ENCODE measurements at regions not wholly inside any gene's neighbourhood (a gene's known extent, or its start where the extent isn't known, plus 50 kb on each side); places are given as distances from the start of the nearest gene placed in this dataset.
"Not testable (repeated sequence)": the region's sequence is repeated elsewhere in the genome, so short reads cannot be mapped to it uniquely, and the experiment has no call there.

GRCh38 chr2:55811048-55811447, 112.5 kb downstream of the EFEMP1 start:
- no peak for DNase-seq

DNA sequence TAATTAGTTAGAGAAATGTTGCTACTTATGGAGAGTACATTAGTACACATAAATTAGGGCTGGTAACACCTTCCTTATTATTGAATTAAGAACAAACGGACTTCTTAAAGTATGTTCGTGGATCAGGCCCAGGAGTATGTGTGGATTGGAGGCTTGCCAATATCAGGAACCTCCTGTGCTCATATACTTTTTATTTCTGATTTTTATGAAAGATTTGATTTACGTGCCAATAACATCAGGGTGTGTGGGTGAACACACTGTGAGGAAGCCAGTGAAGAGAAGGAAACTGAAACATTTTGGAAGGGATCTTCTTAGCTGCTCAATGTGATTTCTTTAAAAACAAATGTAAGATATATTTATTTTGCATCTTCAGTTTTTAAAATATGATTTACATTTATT, 113.0 kb downstream of the EFEMP1 start:
- DNase-seq: no peak

- DNase-seq: no peak
Observed at GRCh38 chr2:55809875-55810621, 113.5 kb downstream of the EFEMP1 start.

- no peak for DNase-seq
Observed at GRCh38 chr2:55807900-55808299, 114.3 kb upstream of the PNPT1 start.

DNA sequence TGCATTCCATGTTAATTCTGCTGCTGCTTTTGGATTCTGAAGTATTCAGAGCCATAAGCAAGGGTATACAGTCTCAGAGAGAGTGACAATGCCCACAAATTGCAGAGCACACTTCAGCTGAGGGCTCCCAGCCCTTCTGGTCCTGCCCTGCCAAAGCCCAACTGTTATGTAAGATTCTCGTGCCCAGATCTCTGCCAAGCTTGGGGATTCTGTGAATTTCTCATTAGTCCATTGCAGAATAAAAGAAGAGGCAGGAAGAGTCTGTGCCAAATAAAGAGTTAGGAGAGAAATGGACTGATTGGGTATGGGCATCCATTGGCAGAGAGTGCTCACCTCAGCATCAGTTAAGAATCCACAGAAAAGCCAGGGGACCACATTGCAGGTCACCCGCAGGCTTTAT, 112.0 kb upstream of the PNPT1 start:
- DNase-seq: peak in 5 of 14 donors; percentile 6 to 47 (median 21)

DNA sequence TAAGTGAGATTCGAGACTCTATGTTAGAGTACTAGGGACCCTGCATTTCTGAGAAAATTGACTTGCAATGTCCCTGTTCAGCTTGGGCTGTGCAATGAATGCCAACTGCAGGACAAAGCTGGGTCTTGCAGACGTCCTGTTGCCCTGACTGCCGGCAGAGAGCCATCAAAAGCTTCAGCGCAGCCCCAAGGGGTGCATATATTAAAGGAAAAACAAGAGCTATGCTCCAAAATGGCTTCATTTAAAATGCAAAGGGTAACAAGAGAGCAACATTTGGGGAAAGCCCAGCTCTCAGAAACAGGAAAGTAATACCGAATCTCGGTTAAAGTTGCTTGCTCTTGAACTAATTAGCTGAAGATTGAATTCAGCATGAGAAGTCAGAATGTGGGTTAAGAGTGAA, 110.9 kb upstream of the PNPT1 start:
- DNase-seq: peak in 8 of 14 donors; percentile 7 to 28 (median 24)

DNA sequence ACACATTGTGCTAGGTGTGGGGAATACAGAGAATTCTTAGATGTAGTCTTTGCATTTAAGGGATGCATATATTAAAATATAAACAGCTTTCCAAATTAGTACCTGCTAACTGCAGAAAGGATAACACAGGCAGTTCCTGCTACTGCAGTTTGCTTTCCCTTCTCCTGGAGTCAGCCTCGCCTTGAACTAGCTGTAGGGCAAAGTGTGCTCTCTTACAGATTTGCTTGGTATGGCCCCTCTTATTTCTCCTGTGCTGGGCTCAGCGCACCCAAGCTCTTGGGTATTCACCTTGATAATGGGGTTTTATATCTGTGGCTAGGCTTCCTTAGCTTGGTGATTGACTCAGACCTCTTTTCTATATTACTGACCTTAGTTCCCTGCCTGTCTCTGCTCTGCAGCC, 108.4 kb upstream of the PNPT1 start:
- no peak for DNase-seq

DNA sequence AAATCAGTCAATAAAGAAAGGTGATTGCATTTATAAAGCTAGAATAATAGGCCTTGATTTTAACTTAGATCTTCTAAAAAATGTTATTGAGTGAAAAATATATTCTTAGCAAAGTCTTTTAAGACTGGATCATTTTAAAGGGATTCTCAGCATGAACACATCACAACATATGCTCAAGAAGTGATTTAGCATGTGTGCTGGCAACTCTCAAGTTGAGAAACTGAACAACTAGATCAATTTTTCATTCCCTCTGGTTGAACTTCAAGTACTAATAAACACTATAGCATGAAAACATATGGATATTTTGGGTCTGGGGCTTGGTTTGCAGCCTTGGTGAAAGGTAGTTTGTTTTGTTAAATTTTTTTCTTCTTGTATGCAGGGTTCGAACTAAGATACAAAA, 107.8 kb upstream of the PNPT1 start:
- DNase-seq: no peak

DNA sequence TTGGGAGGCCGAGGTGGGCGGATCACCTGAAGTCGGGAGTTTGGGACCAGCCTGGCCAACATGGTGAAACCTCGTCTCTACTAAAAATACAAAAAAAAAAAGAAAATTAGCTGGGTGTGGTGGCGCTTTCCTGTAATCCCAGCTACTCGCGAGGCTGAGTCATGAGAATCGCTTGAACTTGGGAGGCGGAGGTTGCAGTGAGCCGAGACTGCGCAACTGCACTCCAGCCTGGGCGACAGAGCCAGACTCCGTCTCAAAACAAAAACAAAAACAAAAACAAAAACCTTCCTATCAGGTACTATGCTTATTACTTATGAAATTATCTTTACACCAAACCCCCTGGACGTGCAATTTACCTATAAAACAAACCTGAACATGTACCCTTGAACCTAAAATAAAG, 106.0 kb upstream of the PNPT1 start:
- not testable (repeated sequence) for DNase-seq

- DNase-seq: no peak
Observed at GRCh38 chr2:55796121-55796520, 102.5 kb upstream of the PNPT1 start.

DNA sequence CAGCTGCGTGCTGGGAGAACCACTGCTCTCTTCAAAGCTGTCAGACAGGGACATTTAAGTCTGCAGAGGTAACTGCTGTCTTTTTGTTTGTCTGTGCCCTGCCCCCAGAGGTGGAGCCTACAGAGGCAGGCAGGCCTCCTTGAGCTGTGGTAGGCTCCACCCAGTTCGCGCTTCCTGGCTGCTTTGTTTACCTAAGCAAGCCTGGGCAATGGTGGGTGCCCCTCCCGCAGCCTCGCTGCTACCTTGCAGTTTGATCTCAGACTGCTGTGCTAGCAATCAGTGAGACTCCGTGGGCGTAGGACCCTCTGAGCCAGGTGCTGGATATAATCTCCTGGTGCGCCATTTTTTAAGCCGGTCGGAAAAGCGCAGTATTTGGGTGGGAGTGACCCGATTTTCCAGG, 100.0 kb upstream of the PNPT1 start:
- not testable (repeated sequence) for DNase-seq

- peak in 1 of 14 donors; percentile 1 for DNase-seq
Observed at GRCh38 chr2:55786280-55786679, 92.6 kb upstream of the PNPT1 start.

DNA sequence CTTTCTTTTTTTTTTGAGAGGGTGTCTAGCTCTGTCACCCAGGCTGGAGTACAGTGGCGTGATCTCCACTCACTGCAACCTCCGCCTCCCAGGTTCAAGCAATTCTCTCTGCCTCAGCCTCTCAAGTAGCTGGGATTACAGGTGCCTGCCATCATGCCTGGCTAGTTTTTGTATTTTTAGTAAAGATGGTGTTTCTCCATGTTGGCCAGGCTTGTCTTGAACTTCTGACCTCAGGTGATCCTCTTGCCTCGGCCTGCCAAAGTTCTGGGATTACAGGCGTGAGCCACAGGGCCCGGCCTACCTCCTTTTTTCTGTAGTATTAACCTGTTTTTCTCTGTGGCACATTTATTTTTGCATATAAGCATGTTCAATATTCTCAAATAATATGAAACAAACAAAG, 90.1 kb upstream of the PNPT1 start:
- not testable (repeated sequence) for DNase-seq

DNA sequence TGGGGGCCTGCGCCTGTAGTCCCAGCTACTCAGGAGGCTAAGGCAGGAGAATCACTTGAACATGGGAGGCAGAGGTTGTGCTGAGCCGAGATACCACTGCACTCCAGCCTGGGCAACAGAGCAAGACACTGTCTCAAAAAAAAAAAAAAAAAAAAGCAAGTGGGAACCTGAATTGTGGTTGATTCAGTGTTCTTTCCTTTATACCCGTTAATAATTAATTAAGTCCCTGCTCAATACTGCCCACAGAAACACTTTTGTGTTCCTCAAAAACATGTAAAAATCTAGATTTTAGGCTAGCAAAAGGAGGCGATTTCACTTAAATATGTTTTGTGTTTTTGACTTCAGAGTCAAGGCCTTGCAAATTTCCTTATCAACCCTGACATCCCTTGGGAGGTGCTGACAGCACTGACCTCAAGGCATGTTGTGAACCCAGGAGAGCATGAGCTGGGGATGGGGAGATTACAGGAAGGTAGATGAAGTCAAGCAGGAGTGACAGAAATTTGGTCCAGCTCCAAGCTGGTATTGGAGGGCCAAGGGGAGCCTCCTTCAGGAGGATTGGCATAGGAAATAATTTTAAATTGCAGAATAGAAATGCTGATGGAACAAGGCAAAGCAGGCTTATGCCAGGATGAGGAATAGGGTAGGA, 89.0 kb upstream of the PNPT1 start:
- no peak for DNase-seq

DNA sequence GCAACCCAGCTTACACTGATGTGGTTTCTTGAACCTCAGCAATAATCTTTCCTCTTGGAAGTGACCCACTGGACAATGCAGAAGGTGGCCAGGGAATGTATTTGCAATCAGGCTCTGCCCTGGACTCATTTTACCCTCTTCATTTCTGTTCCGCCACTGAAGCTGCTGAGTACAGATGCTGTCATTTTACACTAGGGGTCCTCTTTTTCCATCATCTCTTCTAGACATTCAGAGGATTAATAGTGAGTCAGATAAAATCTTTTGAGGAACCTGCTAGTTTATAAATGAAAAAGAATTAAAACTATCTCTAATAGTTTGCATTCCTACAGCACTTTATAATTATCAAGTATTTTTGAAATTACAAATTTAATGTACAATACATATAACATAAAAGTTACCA, 87.9 kb upstream of the PNPT1 start:
- DNase-seq: no peak

DNA sequence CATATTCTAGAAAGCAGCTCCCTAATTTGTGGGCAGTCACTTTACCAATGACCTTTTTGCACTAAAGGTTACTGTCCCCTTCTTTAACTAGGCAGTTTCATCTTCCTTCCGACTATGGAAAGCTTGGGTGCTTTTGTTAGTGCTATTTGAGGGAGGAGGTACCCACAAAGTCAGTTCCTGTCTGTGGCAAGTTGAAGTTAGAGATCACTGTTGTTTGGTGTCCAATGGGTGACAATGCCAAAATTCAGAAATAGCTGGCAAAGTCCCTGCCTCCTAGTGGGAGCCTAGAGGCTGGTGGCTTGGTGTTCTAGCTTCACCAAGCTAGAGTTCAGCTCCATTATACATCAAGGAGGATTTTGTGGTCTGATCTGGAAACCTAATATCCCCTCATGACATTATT, 87.1 kb upstream of the PNPT1 start:
- DNase-seq: no peak

DNA sequence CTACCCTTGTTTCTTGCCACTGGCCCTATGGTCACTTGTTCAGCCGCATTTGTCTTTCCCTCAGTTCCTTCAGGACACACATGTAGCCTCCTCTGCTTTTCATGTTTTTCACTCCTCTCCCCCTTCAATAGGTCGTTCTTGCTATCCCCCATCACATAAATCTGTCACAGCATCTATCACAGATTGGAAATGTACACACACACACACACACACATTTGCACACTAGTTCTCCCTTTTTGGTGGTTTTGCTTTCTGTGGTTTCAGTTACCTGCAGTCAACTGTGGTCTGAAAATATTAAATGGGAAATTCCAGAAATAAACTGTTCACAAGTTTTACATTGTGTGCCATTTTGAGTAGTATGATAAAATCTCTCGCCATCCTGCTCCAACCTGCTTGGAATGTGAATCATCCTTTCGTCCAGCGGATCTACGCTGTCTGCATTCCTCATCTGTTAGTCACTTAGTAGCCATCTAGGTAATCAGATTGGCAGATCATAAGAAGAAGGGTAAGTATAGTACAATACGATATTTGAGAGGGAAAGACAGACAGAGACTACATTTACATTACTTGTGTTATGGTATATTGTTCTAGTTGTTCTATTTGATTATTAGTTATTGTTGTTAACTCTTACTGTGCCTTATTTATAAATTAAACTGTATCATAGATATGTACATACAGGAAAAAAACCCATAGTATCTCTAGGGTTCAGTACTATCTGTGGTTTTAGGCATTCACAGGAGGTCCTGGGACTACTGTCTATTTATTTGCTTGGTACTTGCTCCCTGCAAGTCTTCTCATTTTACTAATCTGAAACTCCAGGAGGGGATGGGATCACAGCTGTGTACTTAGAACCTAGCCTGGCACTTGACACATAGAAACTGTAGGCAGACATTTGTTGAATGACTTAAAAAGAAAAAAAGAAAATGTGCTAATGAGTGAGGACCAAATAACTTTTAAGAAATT, 86.1 kb upstream of the PNPT1 start:
- no peak for DNase-seq

DNA sequence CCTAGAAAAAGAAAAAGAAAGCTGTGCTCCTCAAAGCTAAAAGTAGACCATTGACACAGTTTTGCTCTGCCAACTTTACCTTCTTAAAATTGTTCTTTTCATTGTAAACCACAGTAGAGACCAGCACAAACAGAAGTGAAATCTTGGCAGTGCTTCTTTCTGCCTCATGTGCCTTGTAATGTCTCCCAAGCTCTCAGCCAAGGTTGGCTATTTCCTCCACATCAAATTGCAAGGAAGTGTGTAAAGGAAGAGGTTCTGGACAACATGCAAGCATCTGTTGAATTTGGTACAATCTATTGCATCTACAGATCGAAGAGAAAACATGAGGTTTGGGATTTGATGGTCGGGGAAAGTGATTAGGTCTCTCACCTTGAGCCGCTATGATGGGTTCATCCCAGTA, 83.3 kb upstream of the PNPT1 start:
- DNase-seq: no peak

DNA sequence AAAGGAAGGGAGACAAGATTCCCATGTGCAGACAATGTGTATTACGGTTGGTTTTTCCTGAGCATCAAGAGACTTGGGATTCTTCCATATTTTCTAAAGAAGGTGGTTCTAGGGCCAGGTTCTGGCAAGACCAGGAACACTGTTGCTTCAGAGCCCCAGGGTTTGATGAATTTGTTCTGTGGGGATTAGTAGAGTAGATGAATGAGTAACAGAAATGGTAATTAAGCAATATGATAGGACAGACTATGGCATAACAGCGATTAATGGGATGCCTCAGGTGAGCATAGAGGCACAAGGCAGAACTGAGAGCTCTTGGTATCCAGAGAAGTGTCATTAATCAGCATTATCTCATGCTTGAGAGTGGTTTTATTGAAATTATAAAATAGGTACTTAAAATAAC, 82.8 kb upstream of the PNPT1 start:
- no peak for DNase-seq

DNA sequence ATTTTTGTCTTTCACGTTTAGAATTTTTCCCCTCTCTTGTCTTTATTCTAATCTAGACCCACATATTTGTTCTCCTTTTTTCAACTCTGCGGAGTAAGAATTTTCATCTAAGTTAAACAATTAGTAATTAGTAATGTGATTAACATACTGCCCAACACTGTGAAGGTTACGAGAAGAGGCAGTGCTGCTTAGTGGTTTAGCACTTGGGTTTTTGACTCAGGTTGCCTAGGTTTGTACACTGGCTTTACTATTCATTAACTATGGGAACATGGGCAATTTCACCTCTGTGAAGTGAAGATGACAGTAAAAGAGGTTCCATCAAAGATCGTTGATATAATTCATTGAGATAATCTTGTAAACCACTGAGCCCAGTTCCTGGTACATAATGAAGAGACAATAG, 82.2 kb upstream of the PNPT1 start:
- DNase-seq: no peak

GRCh38 chr2:55773651-55774050, 80.0 kb upstream of the PNPT1 start:
- not testable (repeated sequence) for DNase-seq

GRCh38 chr2:55772109-55772980, 78.7 kb upstream of the PNPT1 start:
- no peak for DNase-seq

Data from C1 segment of cervical spinal cord (tissue), 14 donors.